NCI-H2029 treated with DMSO at 0.1 percent for 48 hours (cell line): ENCODE measurements at regions not wholly inside any gene's neighbourhood (a gene's known extent, or its start where the extent isn't known, plus 50 kb on each side); places are given as distances from the start of the nearest gene placed in this dataset.

Experiments
- DNase-seq: peaks from one replicate; lab custom pipeline; 2025; lab: John Stamatoyannopoulos, UW

DNA sequence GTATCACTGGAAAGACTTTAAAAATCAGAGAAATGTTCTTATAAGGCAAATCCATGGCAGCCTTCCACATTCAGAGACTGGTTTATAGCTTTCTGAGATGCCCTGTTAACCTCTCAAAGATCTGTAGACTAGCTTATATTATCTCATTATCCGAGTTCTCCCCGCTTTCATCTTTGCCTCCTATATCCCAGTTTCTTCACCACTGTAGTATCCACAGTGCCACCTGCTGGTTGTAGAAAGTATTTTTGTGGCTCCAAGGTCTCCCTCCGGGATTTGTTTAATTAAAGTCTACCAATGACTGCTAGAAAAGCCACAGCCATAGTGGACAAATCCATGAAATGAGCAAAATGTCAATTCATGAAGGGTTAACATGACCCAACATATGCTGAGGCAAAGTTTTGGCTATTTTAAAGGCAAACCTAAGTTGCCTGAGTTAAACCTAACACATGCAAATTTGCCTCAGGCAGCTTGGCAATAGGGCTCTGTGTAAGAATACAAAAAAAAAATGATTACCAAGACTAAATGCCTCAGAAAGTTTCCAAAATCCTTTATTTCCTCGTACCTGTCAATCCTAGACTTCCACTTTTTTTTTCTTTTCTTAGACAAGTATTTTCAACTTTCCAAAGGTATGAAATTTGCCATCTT, 218.8 kb upstream of the BMP4 start:
- peak; percentile 75 for DNase-seq

DNA sequence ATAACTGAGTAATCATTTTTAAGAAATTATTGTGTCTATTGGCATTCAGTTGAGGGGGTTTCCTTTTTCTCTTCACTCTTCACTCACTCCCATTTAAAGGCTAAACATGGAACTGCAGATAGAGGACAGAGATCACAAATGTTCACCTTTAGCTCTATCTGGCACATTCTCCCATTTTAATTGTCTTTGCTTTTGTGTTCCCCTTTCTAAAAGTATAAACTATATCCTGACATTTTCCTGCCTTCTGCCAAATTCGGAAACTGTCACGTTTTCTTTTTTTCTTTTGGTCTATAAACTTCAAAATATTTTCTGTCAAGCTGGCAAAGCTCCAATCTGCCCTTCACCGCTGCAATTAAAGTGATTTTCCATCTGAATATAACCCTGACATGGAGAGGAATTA, 219.8 kb upstream of the CDKN3 start:
- DNase-seq, result no peak

DNA sequence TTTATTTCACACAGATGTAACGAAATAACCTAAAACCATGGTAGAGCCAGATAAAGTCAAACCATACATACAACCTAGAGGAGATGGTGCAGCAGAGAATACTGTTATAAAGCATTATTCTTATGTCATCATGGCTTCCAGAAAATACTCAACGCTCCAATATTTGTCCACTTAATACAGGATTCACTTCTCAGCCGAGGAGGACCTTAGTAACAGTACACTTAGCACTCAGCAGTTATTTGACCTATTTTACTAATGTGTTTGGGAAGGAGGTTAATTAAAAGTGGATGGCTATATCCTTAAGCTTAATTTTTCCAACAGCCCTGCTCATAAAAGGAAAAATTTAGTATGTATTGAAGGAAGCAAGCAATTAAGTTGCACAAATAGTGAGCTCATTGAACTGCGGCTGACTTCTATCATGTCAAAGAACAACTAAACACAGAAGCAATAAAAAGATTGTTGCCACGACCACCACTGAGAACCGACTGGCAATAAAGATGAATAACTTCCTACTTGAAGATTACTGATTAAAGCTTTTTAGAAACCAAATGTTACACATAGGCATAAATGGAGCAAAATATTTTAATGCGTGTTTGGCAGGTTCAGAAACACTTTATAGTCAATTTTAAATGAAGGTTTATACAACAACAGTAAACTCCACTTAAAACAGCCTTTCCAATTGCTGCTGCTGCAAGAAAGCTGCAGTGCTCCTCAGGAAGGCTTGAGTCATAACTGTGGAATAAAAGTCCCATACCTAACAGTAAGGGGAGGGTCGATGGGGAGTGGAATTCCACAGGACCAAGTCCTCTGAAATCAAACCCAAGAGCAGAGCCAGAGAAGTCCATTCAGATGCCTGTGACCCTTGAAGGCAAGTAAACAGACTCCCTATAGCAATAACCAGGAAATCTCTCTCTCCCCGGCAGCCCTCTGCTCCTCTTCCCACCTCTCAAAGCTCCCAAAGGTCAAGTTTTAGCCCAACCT, 218.9 kb upstream of the CDKN3 start:
- no peak for DNase-seq

DNA sequence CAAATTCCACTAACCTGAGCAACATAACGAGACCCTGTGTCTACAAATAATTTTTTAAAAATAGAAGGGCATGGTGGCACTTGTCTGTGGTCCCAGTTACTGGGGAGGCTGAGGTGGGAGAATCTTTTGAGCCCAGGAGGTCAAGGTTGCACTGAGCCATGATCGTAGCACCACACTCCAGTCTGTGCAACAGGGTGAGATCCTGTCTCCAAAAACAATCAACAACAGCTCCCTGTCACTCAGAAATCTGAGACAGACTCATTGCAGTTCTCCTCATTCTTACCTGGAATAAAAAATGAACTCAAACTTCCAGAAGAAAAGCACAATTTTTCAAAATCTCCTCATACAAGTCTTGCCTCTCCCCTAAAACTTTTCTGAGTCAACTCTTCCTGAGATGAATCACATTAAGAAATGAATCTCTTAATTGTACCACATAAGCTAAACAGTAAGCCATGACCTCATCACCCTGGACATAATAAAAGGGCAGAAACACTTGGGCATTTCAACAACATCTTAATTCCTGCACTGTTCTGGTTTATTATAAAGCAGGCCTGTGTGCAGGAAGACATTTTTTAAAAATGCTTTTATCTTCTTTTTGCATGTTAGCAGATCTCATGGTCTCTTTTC, 214.3 kb upstream of the CDKN3 start:
- DNase-seq, result no peak

DNA sequence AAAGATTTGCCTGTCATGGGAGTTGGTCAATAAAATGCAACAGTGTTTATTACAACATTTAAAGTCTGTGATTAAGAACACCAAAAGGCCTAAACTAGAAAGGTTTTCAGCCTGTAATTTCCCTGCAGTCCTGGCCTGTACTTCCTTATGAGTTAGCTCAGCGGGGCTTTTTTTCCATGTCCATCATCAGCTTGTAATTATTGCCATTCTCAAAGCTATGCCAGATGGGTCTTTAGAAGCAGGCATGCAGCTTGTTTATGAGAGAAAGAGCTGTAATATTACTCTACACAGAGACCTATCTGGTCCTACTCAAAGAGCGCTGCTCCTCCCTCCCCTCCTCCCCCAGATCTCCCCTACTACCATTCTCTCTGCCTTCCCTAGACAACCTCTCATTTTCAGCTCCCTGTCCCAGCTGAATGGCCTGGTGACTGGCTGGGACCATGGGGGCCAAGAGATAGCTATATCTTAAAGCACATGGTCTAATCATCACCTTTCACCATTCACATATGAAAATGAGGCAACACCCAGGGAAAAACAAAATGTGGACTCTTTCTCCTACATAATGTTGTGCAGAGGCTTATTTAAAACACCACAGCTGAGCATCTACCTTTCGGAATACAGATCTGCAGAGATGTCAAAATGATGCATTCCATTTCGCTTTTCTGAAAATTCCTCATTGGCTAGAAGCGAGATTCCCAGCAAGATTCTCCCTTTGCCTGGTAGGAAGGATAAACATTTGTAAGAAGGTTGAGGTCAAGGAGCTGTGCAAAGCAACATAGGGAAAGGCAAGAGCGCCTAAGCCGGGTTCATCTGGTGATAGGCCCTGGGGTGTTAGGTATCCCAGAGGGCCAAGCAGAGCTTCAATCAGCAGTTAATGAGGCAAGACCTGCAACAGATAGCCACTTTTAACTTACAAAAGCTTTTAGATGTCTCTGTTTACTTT, 209.7 kb upstream of the CDKN3 start:
- no peak for DNase-seq

DNA sequence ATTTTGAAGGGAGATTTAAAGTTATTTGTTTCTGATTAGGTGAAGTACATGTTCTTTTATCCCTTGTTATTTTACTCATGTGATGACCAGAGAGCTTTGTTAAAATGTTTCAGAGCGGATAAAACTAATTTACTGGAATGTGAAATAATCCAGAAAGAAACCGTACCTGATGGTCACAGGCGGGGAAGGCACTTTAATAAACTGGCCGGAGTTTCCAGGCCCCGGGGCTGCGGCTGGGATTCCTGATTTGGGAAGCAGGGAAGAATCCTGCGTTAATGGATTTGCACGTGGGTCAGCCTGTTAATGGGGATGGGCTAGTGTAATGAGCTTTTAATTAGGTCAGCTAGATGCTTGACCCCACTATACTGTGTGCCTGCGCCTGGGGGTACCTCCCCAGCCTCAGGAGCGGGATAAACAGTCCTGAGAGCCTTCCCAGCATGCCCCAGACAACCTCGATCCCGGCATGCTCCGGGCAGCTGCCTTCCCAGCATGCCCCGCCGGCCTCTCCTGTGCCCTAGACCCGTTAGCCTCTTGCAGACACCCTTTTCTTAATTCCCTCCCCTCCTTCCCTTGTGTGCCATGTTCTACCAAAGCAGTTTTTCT, 208.6 kb upstream of the CDKN3 start:
- no peak for DNase-seq

DNA sequence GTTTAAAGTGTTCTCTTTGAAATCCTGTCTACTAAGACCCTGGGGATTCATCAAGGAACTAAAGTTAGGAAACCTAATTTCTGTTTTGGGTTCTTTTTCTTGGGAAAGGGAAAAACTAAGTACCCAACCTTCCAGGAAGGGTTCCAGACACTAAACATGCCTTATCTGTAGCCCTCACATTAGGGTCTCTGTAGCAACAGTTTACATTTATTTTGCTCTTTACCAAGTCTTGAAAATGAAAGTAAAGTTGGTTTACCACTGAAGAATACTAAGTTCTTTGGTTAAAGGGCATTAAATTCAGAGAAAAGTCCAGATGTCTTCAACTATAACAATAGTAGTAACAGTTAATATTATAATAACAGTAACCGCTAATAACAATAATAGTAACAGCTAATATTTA, 207.5 kb upstream of the CDKN3 start:
- DNase-seq, result no peak

DNA sequence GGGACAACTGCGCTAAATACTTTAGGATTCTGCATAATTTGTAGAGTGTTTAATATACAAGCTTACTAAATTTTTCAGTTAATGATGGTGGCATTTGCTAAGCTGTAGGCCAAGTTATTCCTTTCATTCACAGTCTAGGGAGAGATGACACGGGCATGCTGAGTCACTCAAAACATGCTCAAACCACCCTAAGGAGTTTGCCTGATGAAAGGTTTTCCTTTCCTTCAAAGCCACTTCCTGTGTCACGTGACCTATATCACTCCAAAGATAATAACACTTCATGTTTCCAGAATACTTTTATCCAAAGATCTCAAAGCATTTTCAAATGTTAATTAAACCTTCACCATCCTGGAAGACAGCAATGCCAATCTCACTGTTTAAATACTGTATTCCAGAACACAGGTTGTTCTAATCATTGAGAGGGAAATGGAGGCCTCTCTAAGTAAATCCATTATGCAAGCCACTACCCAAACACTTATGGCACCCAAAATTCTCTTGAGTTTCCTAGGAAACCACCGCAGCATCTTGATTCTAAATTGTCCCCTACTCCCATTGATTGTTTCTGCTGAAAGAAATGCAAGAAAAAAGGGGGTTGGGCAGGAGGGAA, 207.0 kb upstream of the CDKN3 start:
- DNase-seq, result no peak

DNA sequence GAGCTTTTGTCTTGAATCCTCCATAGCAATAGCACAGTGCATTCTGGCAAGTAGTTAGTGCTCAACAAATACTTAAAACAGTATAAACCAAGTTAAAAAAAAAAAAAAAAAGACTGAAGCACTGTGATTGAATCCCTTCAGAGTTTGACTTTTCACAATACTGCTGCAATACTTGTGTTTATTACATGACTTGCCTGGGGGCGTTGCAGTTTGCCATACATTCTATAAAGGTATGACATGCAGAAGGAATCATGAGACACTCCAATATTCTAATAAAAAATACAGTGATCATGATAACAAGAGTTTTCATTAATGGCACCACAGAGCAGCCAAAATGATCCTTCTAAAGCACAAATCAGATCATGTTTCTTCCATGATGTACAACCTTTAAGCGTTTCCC, 205.0 kb upstream of the CDKN3 start:
- DNase-seq, result no peak

DNA sequence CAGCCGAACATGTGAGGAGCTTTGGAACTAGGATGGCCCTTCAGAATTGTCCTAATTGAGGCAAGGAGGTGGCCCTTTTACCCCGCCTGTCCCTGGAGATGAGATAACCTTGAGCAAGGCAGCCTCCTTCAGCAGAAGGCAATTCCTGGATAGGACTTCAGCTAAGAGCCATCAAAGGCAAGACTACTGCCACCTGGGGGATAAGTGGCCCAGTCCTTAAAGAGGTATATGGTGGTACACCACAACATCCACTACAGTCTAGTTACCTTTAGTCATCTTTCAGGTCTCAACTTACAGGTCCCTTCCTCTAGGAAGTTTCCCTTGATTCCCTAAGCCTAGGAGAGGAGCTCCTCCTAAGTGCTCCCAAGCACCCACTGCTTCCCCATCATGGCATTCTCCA, 204.2 kb upstream of the CDKN3 start:
- DNase-seq, result no peak

DNA sequence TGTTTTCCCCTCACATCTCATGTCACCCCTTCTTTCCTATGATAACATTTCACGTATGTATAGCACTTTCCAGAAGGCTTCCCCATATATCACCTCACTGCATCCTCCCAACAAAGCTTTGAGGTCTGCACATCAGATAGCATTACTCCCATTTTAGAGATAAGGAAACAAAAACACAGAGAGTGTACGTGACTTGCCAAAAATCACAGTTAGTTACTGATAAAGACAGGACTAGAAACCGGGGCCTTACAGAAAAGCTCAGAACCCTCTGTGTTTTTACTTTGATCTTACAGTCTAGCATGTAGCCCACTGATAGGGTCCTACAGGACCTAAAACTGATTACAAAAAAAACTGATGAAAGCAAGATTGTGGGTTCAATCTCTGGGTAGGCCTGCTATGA, 202.9 kb upstream of the CDKN3 start:
- no peak for DNase-seq

DNA sequence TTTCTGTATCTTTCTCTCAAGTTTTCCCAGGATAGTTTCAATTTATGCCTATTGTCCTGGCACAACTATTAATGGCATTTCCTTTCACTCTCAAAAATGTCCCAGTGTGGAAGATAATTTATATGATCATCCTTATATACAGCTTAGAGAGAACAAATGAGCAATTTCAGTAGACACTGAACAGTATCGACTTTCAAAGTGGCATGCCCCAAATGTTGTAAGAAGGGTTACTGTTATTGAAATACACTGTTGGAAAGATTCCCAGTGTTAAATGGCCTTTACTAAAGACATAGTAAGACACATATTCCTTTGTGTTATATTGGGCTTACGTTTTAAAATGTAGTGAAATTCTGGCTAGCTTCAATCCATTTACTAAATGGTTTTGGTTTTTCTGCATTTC, 202.3 kb upstream of the CDKN3 start:
- DNase-seq, result no peak

DNA sequence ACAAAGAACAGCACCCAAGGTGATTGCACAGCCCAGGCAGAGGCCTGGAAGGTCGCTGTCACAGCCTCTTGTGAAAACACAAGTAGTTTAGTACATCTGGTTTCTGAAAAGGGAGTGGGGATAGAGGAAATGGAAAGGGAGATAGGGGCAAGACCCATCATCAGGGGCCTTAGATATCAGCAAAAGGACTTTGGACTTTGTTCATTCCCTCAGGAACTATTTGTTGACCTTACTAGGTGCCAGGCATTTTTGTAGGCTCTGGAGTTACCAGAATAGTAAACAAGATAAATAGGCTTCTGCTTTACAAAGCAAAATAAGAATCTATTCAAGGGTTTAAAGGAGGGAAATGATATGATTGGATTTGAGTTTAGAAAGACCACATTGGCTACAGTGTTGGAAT, 199.4 kb upstream of the CDKN3 start:
- DNase-seq, result no peak

DNA sequence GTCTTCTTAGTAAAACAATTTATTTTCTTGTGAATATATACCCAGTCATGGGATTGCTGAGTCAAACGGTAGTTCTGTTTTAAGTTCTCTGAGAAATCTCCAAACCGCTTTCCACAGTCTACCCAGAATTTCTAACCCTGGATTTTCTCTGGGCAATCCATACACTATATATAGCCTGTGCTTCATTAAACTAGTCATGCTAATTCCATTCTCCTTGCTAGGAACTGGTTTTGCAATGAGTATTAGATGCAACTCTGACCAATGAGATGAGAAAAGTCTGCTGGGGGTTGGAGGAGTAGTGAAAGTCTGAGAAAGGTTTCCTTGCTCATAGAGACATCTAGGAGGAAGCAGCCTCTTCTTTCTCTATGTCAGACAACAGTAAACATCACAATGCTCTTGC, 196.1 kb upstream of the CDKN3 start:
- no peak for DNase-seq

DNA sequence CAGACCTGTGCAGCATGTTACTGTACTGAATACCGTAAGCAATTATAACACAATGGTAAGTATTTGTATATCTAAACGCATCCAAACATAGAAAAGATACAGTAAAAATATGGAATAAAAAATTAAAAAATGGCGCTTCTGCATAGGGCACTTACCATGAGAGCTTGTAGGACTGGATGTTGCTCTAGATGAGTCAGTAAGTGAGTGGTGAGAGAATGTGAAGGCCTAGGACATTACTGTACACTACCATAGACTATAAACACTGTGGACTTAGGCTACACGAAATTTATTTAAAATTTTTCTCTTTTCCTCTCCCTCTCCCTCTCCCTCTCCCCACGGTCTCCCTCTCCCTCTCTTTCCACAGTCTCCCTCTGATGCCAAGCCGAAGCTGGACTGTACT, 194.5 kb upstream of the CDKN3 start:
- DNase-seq, result no peak

DNA sequence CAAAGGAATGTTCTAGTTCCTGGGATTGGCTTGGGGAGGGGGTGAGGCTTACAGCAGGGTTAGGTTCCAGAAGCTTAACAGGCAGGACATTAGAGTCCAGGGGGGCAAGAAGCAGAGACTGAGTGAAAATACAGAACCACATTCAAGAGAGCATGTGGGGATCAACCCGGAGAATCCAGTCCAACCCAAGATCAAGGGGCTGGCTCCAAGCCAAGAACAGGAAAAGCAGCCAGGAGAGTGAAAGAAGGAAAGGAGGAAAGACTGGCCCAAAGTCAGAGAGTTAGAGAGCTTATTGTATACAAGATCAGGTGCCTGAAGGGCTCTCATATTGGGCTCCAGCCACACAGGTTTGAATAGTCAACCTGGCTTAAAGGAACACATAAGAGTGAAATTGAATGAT, 190.3 kb upstream of the CDKN3 start:
- no peak for DNase-seq

DNA sequence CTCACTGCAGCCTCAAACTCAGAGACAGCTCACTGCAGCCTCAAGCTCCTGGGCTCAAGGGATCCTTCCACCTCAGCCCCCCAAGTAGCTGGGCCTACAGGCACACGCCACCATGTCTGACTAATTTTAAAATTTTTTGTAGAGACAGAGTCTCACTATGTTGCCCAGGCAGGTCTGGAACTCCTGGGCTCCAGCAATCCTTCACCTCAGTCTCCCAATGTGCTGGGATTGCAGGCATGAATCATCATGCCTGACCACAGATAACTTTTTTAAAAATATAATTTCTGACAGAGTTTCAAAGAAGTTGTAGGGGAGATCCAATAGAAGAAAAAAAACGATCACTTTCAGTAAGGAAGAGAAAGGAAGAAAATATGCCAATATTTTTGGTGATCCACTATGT, 189.7 kb upstream of the CDKN3 start:
- no peak for DNase-seq

DNA sequence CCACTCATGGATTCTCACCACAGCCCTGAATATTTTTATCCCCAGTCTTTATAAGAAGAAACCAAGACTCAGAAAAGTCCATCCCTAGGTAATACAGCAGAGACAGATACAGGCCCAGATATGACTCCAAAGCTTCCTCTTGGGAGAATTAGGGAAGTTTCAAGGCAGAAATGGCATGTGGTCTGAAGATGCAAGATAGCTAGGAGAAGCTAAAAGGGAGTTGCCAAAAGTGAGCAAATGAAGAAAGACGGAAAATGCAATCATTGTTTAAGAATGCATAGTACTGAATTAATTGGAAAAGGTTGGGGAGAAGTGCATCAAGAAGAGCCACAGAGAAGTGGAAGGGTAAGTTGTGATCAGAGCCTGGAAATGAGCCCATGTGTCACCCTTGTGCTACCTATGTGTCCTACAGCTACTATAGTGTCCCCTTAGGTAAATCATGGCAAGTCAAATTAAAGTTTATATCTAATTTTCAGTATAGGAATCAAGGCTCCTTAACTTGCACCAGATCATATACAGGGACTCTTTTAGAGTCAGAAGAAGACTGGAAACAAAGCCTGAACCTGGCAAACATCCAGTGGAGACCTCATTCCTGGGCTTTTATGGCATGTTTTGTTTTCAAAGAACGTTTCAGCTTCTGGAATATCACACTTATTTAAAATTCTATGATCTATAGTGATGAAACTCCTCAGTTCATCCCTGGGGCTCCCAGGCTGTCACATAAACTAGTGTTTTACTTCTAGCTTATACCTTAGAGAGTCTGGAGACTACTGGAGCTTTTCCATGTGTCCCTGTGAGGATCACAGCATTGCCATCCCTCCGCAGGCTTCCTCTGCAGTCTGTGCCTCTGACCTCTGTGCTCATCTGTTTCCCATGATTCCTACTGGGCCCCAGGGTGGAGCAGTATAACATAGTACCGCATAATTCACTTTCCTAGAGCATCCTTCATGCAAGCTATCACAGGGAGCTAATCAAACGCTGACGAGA, 189.0 kb upstream of the CDKN3 start:
- DNase-seq, result no peak

DNA sequence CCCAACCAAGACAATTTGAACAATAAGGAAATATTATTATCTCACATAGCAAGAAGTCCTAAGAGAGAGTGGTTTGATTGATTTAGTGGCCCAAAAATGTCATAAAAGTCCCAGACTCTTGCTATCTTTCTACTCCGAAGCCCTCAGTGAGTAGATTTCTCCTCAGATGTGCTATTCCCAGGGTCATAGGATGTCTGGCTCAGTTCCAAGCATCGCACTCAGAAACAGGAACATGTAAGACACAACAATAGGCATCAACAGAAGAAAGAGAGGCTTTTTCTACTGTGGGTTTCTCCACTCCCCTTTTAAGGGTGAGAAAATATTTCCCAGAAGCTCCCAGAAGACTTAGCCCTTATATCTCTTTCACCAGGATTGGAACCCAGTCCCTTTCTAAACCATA, 188.1 kb upstream of the CDKN3 start:
- DNase-seq, result no peak
